Activated CD8-positive, alpha-beta T cell treated with anti-CD3 and anti-CD28 coated beads for 36 hours (primary cell): ENCODE measurements at regions not wholly inside any gene's neighbourhood (a gene's known extent, or its start where the extent isn't known, plus 50 kb on each side); places are given as distances from the start of the nearest gene placed in this dataset.
"Not testable (repeated sequence)": the region's sequence is repeated elsewhere in the genome, so short reads cannot be mapped to it uniquely, and the experiment has no call there.

Experiments
- ATAC-seq: fragments of 200-7000 bp; cut with Tn5 transposase; one replicate; pipeline ENCODE4 v1.10.0; 2021; ENCODE audit warnings: mild to moderate bottlenecking, moderate library complexity
- CTCF ChIA-PET: fragments of 350-600 bp; sonication (Branson Sonifier 250); formaldehyde crosslinking; loops from one replicate; lab custom pipeline; 2021; ENCODE audit warnings: antibody characterized with exemption; lab: Charles Lee
- POLR2A ChIA-PET: fragments of 350-600 bp; sonication (Branson Sonifier 250); formaldehyde crosslinking; loops from one replicate; lab custom pipeline; 2021; ENCODE audit warnings: antibody characterized with exemption; lab: Charles Lee
- DNase-seq: peaks from one replicate; pipeline ENCODE4 v3.0.0-alpha.2; 2020
- H3K27ac Mint-ChIP-seq: one replicate; pipeline ENCODE4 v1.8.0; 2021; ENCODE audit warnings: mild to moderate bottlenecking, mixed read lengths
- H3K27me3 Mint-ChIP-seq: one replicate; pipeline ENCODE4 v1.8.0; 2021; ENCODE audit warnings: mixed read lengths
- H3K36me3 Mint-ChIP-seq: one replicate; pipeline ENCODE4 v1.8.0; 2021; ENCODE audit warnings: low read depth, mixed read lengths
- H3K4me1 Mint-ChIP-seq: one replicate; pipeline ENCODE4 v1.8.0; 2021; ENCODE audit warnings: low read depth, mixed read lengths
- H3K4me3 Mint-ChIP-seq: one replicate; pipeline ENCODE4 v1.8.0; 2021; ENCODE audit warnings: mild to moderate bottlenecking, moderate library complexity, mixed read lengths
- H3K9me3 Mint-ChIP-seq: one replicate; pipeline ENCODE4 v1.8.0; 2021; ENCODE audit warnings: mixed read lengths
- intact Hi-C: fragments of 100-400 bp; cut with micrococcal nuclease; formaldehyde crosslinking; loops from one replicate; pipeline ENCODE4 v1.10.0; 2022
- TF ChIP-seq, protein P1 (sequence below): fragments of 200-600 bp; IDR thresholded peaks from one replicate; pipeline ENCODE4 v1.8.0; 2022; ENCODE audit warnings: antibody characterized with exemption, mild to moderate bottlenecking

- Mint-ChIP-seq H3K4me3 (no peak overlapping the region), H3K27ac (no peak overlapping the region), H3K27me3 (no peaks in the 10 kb centered on the region), H3K9me3 (no peaks in the 10 kb centered on the region), H3K36me3 (no peaks in the 10 kb centered on the region), H3K4me1 (peaks cover 2% of the 10 kb centered on the region)
- ATAC-seq (no peak), DNase-seq (no peak)
- TF ChIP-seq, protein P1, sequence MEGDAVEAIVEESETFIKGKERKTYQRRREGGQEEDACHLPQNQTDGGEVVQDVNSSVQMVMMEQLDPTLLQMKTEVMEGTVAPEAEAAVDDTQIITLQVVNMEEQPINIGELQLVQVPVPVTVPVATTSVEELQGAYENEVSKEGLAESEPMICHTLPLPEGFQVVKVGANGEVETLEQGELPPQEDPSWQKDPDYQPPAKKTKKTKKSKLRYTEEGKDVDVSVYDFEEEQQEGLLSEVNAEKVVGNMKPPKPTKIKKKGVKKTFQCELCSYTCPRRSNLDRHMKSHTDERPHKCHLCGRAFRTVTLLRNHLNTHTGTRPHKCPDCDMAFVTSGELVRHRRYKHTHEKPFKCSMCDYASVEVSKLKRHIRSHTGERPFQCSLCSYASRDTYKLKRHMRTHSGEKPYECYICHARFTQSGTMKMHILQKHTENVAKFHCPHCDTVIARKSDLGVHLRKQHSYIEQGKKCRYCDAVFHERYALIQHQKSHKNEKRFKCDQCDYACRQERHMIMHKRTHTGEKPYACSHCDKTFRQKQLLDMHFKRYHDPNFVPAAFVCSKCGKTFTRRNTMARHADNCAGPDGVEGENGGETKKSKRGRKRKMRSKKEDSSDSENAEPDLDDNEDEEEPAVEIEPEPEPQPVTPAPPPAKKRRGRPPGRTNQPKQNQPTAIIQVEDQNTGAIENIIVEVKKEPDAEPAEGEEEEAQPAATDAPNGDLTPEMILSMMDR: no peak
- intact Hi-C loops: no loop called here
- POLR2A ChIA-PET: no interaction called here
- CTCF ChIA-PET: interaction anchor here (0.6 kb wide), 1 partner anchor 72 kb away, joined by 3 read pairs; no protein-coding TSS in a partner anchor
Observed at GRCh38 chr2:88930659-88931058, 239.2 kb downstream of the RPIA start.

DNA sequence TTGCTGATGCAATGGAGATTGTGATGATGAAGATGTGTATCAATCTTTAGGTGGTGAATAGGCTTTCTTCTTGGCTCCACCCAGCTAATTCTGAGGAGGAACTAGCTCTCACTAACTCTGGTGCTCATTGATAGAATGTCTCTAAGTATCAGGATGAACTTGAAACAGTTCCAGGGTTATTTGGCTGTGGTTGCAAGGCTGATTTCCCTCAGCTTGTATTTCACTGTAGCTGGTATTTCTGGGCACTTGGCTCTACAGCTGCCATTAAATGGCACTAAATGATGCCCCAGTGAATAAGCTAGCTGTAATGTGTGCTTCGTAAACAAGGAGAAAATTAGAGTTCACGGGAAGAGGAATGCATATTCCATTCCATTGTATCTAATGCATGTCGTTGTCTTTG lies 241.2 kb downstream of the RPIA start:
- no peak for ATAC-seq

DNA sequence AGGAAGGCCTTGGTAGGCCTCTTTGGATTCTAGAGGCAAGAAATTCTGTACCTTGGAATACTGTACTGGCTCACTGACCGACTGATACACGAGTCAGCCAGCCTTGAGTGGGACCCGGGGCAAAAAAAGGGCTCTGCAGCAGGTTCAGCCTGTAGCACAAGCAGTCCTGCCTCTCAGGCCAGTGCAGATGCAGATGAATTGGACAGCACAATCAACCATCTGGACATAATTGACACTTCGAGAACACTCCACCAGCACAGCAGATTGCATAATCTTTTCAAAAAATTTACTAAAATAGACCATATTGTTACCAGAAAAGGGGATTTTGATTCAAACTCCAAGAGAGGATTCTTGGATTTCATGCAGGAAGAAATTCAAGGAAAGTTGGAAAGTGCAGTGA lies 241.6 kb downstream of the RPIA start:
- Mint-ChIP-seq H3K4me1 (peaks cover 2% of the 10 kb centered on the region), H3K27ac (no peak overlapping the region), H3K27me3 (no peaks in the 10 kb centered on the region), H3K4me3 (no peak overlapping the region), H3K36me3 (no peaks in the 10 kb centered on the region), H3K9me3 (no peaks in the 10 kb centered on the region)
- DNase-seq: no peak
- ChIA-PET CTCF (interaction anchor here (1.2 to 1.6 kb wide), 3 partner anchors 10 to 102 kb away, joined by 3 to 4 read pairs (median 3); no protein-coding TSS in a partner anchor), POLR2A (no interaction called here)
- intact Hi-C loops: no loop called here
- ATAC-seq: no peak
- TF ChIP-seq, protein P1: no peak

More for the DNA sequence above, 241.2 kb downstream of the RPIA start:
- no peaks in the 10 kb centered on the region for H3K27me3 Mint-ChIP-seq
- no peak overlapping the region for H3K4me3 Mint-ChIP-seq
- peaks cover 2% of the 10 kb centered on the region for H3K4me1 Mint-ChIP-seq
- POLR2A ChIA-PET: no interaction called here
- no peak overlapping the region for H3K27ac Mint-ChIP-seq
- DNase-seq: no peak
- CTCF ChIA-PET: interaction anchor here (1.2 kb wide), 1 partner anchor 41 kb away, joined by 3 read pairs; no protein-coding TSS in a partner anchor
- intact Hi-C loops: no loop called here
- TF ChIP-seq, protein P1: no peak
- no peaks in the 10 kb centered on the region for H3K9me3 Mint-ChIP-seq
- no peaks in the 10 kb centered on the region for H3K36me3 Mint-ChIP-seq

DNA sequence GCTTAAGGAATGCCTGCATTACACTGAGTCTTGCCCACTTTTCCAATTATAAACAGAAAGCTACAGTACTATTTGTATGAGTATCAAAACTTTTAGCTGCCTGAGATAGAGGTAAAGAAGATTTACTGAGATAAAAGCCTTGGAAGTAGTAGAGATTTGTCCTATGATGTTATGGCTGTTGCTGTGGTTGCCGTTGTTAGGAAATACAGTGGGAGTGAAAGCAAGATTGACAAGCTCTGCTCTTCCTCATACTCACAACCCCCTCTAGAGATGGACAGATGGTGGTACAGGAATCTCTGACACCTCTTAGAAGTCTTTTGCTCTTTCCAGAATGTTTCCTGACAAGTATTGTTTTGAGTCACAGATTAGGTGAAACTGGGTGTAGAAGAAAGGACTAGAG lies 242.5 kb downstream of the RPIA start:
- Mint-ChIP-seq H3K27ac (no peak overlapping the region), H3K4me1 (peaks cover 2% of the 10 kb centered on the region), H3K4me3 (no peak overlapping the region), H3K9me3 (no peaks in the 10 kb centered on the region), H3K27me3 (no peaks in the 10 kb centered on the region), H3K36me3 (no peaks in the 10 kb centered on the region)
- ChIA-PET POLR2A (no interaction called here), CTCF (interaction anchor here (0.9 to 1.6 kb wide), 6 partner anchors 9 to 103 kb away, joined by 3 to 9 read pairs (median 4); no protein-coding TSS in a partner anchor)
- ATAC-seq (peak; percentile 34), DNase-seq (peak; percentile 3)
- intact Hi-C loops: no loop called here
- TF ChIP-seq, protein P1: no peak

DNA sequence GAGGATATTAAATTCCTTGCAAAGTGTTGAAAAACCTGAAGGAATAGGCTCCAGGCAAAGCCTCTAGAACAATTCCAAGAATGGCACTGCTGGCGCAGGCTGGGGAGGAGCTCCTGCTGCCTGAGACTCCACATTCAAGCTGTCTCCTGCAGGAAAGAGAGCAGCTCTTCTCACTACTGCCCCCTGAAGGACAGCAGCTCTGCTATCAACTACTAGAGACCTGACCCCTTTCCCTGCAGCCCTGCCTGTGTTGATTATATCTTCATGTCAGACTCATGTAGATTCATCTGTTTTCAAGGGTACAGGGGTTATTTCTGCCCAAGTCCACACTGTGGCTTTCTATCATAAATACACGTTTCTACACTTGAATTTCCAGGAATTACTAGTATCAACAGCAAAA lies 249.7 kb downstream of the RPIA start:
- peak; percentile 42 for DNase-seq
- H3K36me3 Mint-ChIP-seq, ATAC-seq, H3K9me3 Mint-ChIP-seq, H3K4me1 Mint-ChIP-seq, H3K27me3 Mint-ChIP-seq, POLR2A ChIA-PET, intact Hi-C loops, H3K27ac Mint-ChIP-seq, H3K4me3 Mint-ChIP-seq: not testable (repeated sequence)
- TF ChIP-seq, protein P1: peak; percentile 34
- CTCF ChIA-PET: interaction anchor here (1.5 to 2.4 kb wide), 5 partner anchors 13 to 110 kb away, joined by 3 to 7 read pairs (median 6); no protein-coding TSS in a partner anchor
